ENCODE measurements at regions not wholly inside any gene's neighbourhood (a gene's known extent, or its start where the extent isn't known, plus 50 kb on each side); places are given as distances from the start of the nearest gene placed in this dataset.

GRCh38 chr12:111185206-111185888 lies 183.5 kb downstream of the PHETA1 start:
- no peak overlapping the region for H3K9ac ChIP-seq (ENCODE audit: low read length in 5 of 5)
- no peak overlapping the region for H3K4me3 ChIP-seq (ENCODE audit: low read depth in 1 of 5, low read length in 5 of 5)
- H3K27ac ChIP-seq (ENCODE audit: low read depth, low read length), result no peak overlapping the region
- peaks cover 0 to 11% (median 8%) of the 10 kb centered on the region in 5 donors for H3K9me3 ChIP-seq (ENCODE audit: control insufficient read depth in 5 of 5, low read length in 5 of 5)
- H3K36me3 ChIP-seq (ENCODE audit: control insufficient read depth in 5 of 5, insufficient read depth in 5 of 5, low read length in 5 of 5), result no peaks in the 10 kb centered on the region
- peaks cover 0 to 5% (median 4%) of the 10 kb centered on the region in 5 donors for H3K4me1 ChIP-seq (ENCODE audit: control insufficient read depth in 5 of 5, insufficient read depth in 5 of 5, low read length in 5 of 5)
- H3K27me3 ChIP-seq (ENCODE audit: control insufficient read depth in 5 of 5, insufficient read depth in 4 of 5, low read length in 5 of 5), result peaks cover 7 to 35% (median 27%) of the 10 kb centered on the region in 5 donors

- Histone ChIP-seq H3K27me3 (ENCODE audit: control insufficient read depth in 5 of 5, insufficient read depth in 4 of 5, low read length in 5 of 5) (peaks cover 7 to 36% (median 28%) of the 10 kb centered on the region in 5 donors), H3K9me3 (ENCODE audit: control insufficient read depth in 5 of 5, low read length in 5 of 5) (peaks cover 0 to under 1% (median 0%) of the 10 kb centered on the region in 5 donors), H3K36me3 (ENCODE audit: control insufficient read depth in 5 of 5, insufficient read depth in 5 of 5, low read length in 5 of 5) (no peaks in the 10 kb centered on the region), H3K4me3 (ENCODE audit: low read depth in 1 of 5, low read length in 5 of 5) (no peak overlapping the region), H3K4me1 (ENCODE audit: control insufficient read depth in 5 of 5, insufficient read depth in 5 of 5, low read length in 5 of 5) (peaks cover 0 to 5% (median 4%) of the 10 kb centered on the region in 5 donors), H3K9ac (ENCODE audit: low read length in 5 of 5) (no peak overlapping the region), H3K27ac (ENCODE audit: low read depth, low read length) (no peak overlapping the region)
These were observed 184.7 kb downstream of the PHETA1 start for GRCh38 chr12:111184161-111184560.

GRCh38 chr12:111183094-111183493 lies 185.8 kb downstream of the PHETA1 start:
- Histone ChIP-seq H3K36me3 (ENCODE audit: control insufficient read depth in 5 of 5, insufficient read depth in 5 of 5, low read length in 5 of 5) (no peaks in the 10 kb centered on the region), H3K27me3 (ENCODE audit: control insufficient read depth in 5 of 5, insufficient read depth in 4 of 5, low read length in 5 of 5) (peaks cover 13 to 42% (median 31%) of the 10 kb centered on the region in 5 donors)

GRCh38 chr12:111182382-111182781 lies 186.5 kb downstream of the PHETA1 start:
- no peak overlapping the region for H3K4me3 ChIP-seq (ENCODE audit: low read depth in 1 of 5, low read length in 5 of 5)
- no peaks in the 10 kb centered on the region for H3K36me3 ChIP-seq (ENCODE audit: control insufficient read depth in 5 of 5, insufficient read depth in 5 of 5, low read length in 5 of 5)

More at GRCh38 chr12:111183094-111183493, 185.8 kb downstream of the PHETA1 start:
- H3K9ac ChIP-seq (ENCODE audit: low read length in 5 of 5), result no peak overlapping the region
- peaks cover 0 to 11% (median 5%) of the 10 kb centered on the region in 5 donors for H3K4me1 ChIP-seq (ENCODE audit: control insufficient read depth in 5 of 5, insufficient read depth in 5 of 5, low read length in 5 of 5)
- no peak overlapping the region for H3K27ac ChIP-seq (ENCODE audit: low read depth, low read length)
- no peaks in the 10 kb centered on the region for H3K9me3 ChIP-seq (ENCODE audit: control insufficient read depth in 5 of 5, low read length in 5 of 5)
- no peak overlapping the region for H3K4me3 ChIP-seq (ENCODE audit: low read depth in 1 of 5, low read length in 5 of 5)

GRCh38 chr12:111181143-111181726 lies 187.7 kb downstream of the PHETA1 start:
- Histone ChIP-seq H3K27ac (ENCODE audit: low read depth, low read length) (no peak overlapping the region), H3K27me3 (ENCODE audit: control insufficient read depth in 5 of 5, insufficient read depth in 4 of 5, low read length in 5 of 5) (peaks cover 23 to 56% (median 33%) of the 10 kb centered on the region in 5 donors), H3K9ac (ENCODE audit: low read length in 5 of 5) (no peak overlapping the region), H3K9me3 (ENCODE audit: control insufficient read depth in 5 of 5, low read length in 5 of 5) (no peaks in the 10 kb centered on the region), H3K4me3 (ENCODE audit: low read depth in 1 of 5, low read length in 5 of 5) (no peak overlapping the region), H3K4me1 (ENCODE audit: control insufficient read depth in 5 of 5, insufficient read depth in 5 of 5, low read length in 5 of 5) (peaks cover 0 to 11% (median 5%) of the 10 kb centered on the region in 5 donors), H3K36me3 (ENCODE audit: control insufficient read depth in 5 of 5, insufficient read depth in 5 of 5, low read length in 5 of 5) (no peaks in the 10 kb centered on the region)

More at GRCh38 chr12:111182382-111182781, 186.5 kb downstream of the PHETA1 start:
- Histone ChIP-seq H3K27ac (ENCODE audit: low read depth, low read length) (no peak overlapping the region), H3K4me1 (ENCODE audit: control insufficient read depth in 5 of 5, insufficient read depth in 5 of 5, low read length in 5 of 5) (peaks cover 0 to 11% (median 5%) of the 10 kb centered on the region in 5 donors), H3K9me3 (ENCODE audit: control insufficient read depth in 5 of 5, low read length in 5 of 5) (no peaks in the 10 kb centered on the region), H3K9ac (ENCODE audit: low read length in 5 of 5) (no peak overlapping the region), H3K27me3 (ENCODE audit: control insufficient read depth in 5 of 5, insufficient read depth in 4 of 5, low read length in 5 of 5) (peaks cover 13 to 47% (median 31%) of the 10 kb centered on the region in 5 donors)

- H3K9ac ChIP-seq (ENCODE audit: low read length in 5 of 5), result no peak overlapping the region
- H3K36me3 ChIP-seq (ENCODE audit: control insufficient read depth in 5 of 5, insufficient read depth in 5 of 5, low read length in 5 of 5), result no peaks in the 10 kb centered on the region
- no peak overlapping the region for H3K27ac ChIP-seq (ENCODE audit: low read depth, low read length)
- peaks cover 27 to 57% (median 36%) of the 10 kb centered on the region in 5 donors for H3K27me3 ChIP-seq (ENCODE audit: control insufficient read depth in 5 of 5, insufficient read depth in 4 of 5, low read length in 5 of 5)
- H3K4me1 ChIP-seq (ENCODE audit: control insufficient read depth in 5 of 5, insufficient read depth in 5 of 5, low read length in 5 of 5), result peaks cover 0 to 11% (median 5%) of the 10 kb centered on the region in 5 donors
- no peaks in the 10 kb centered on the region for H3K9me3 ChIP-seq (ENCODE audit: control insufficient read depth in 5 of 5, low read length in 5 of 5)
- H3K4me3 ChIP-seq (ENCODE audit: low read depth in 1 of 5, low read length in 5 of 5), result no peak overlapping the region
These were observed 188.3 kb downstream of the PHETA1 start for GRCh38 chr12:111180426-111181142.

GRCh38 chr12:111178181-111179081 lies 190.5 kb downstream of the PHETA1 start:
- no peaks in the 10 kb centered on the region for H3K36me3 ChIP-seq (ENCODE audit: control insufficient read depth in 5 of 5, insufficient read depth in 5 of 5, low read length in 5 of 5)
- H3K4me3 ChIP-seq (ENCODE audit: low read depth in 1 of 5, low read length in 5 of 5), result no peak overlapping the region
- no peaks in the 10 kb centered on the region for H3K9me3 ChIP-seq (ENCODE audit: control insufficient read depth in 5 of 5, low read length in 5 of 5)
- peaks cover 0 to 11% (median 5%) of the 10 kb centered on the region in 5 donors for H3K4me1 ChIP-seq (ENCODE audit: control insufficient read depth in 5 of 5, insufficient read depth in 5 of 5, low read length in 5 of 5)
- H3K27ac ChIP-seq (ENCODE audit: low read depth, low read length), result no peak overlapping the region
- H3K9ac ChIP-seq (ENCODE audit: low read length in 5 of 5), result no peak overlapping the region
- peaks cover 25 to 62% (median 34%) of the 10 kb centered on the region in 5 donors for H3K27me3 ChIP-seq (ENCODE audit: control insufficient read depth in 5 of 5, insufficient read depth in 4 of 5, low read length in 5 of 5)

- H3K4me1 ChIP-seq (ENCODE audit: control insufficient read depth in 5 of 5, insufficient read depth in 5 of 5, low read length in 5 of 5), result peaks cover 0 to 18% (median 4%) of the 10 kb centered on the region in 5 donors
- no peaks in the 10 kb centered on the region for H3K9me3 ChIP-seq (ENCODE audit: control insufficient read depth in 5 of 5, low read length in 5 of 5)
- no peak overlapping the region for H3K9ac ChIP-seq (ENCODE audit: low read length in 5 of 5)
- no peak overlapping the region for H3K4me3 ChIP-seq (ENCODE audit: low read depth in 1 of 5, low read length in 5 of 5)
- peaks cover 25 to 68% (median 37%) of the 10 kb centered on the region in 5 donors for H3K27me3 ChIP-seq (ENCODE audit: control insufficient read depth in 5 of 5, insufficient read depth in 4 of 5, low read length in 5 of 5)
- H3K36me3 ChIP-seq (ENCODE audit: control insufficient read depth in 5 of 5, insufficient read depth in 5 of 5, low read length in 5 of 5), result no peaks in the 10 kb centered on the region
- H3K27ac ChIP-seq (ENCODE audit: low read depth, low read length), result no peak overlapping the region
These were observed 193.3 kb downstream of the PHETA1 start for GRCh38 chr12:111175396-111176094.

- H3K27ac ChIP-seq (ENCODE audit: low read depth, low read length), result no peak overlapping the region
- H3K27me3 ChIP-seq (ENCODE audit: control insufficient read depth in 5 of 5, insufficient read depth in 4 of 5, low read length in 5 of 5), result peaks cover 25 to 63% (median 34%) of the 10 kb centered on the region in 5 donors
- no peak overlapping the region for H3K9ac ChIP-seq (ENCODE audit: low read length in 5 of 5)
- peaks cover 0 to 19% (median 4%) of the 10 kb centered on the region in 5 donors for H3K4me1 ChIP-seq (ENCODE audit: control insufficient read depth in 5 of 5, insufficient read depth in 5 of 5, low read length in 5 of 5)
- H3K36me3 ChIP-seq (ENCODE audit: control insufficient read depth in 5 of 5, insufficient read depth in 5 of 5, low read length in 5 of 5), result no peaks in the 10 kb centered on the region
- no peaks in the 10 kb centered on the region for H3K9me3 ChIP-seq (ENCODE audit: control insufficient read depth in 5 of 5, low read length in 5 of 5)
- H3K4me3 ChIP-seq (ENCODE audit: low read depth in 1 of 5, low read length in 5 of 5), result no peak overlapping the region
These were observed 193.9 kb downstream of the PHETA1 start for GRCh38 chr12:111174961-111175345.

Data from subcutaneous abdominal adipose tissue (tissue), 5 donors.